ENCODE measurements at regions not wholly inside any gene's neighbourhood (a gene's known extent, or its start where the extent isn't known, plus 50 kb on each side); places are given as distances from the start of the nearest gene placed in this dataset.
"Not testable (repeated sequence)": the region's sequence is repeated elsewhere in the genome, so short reads cannot be mapped to it uniquely, and the experiment has no call there.

DNA sequence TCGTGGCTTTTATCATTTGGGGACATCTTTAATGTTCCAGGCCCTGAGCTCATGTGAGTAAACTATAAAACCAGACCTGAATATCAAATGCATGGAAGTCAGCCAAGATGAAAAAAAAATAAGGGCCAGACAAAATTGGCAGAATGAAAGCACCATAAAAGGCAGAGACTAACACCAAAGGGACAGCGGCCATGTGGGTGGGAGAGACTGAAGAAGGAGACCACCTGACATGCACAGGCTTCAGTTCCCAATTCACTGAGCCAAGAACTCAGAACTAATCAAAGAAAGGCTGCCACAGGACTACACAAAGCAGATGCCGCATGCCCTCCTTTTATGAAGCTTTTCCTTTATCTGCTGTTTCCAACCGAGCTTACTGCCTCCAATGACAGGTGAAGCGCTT is 267.1 kb downstream of the RAD51AP2 start:
- no peak for DNase-seq

DNA sequence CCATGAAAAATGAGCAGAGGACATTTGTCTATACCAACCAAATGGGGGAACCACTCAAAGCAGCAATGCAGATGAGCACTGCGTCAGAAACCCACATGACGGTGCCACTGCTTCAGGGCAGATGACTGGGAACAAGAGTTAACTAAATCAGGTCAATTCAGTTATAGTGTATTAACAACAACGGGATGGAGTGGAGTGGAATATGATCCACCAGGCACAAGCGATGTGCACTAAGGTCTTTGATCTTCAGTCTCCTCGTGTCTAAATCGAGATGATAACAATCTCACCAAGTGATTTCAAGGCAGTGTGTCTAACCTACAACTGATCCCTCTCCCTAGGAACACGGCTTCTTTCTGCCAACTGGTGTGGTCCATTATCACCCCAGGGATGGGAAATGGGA is 269.0 kb downstream of the RAD51AP2 start:
- DNase-seq = no peak

DNA sequence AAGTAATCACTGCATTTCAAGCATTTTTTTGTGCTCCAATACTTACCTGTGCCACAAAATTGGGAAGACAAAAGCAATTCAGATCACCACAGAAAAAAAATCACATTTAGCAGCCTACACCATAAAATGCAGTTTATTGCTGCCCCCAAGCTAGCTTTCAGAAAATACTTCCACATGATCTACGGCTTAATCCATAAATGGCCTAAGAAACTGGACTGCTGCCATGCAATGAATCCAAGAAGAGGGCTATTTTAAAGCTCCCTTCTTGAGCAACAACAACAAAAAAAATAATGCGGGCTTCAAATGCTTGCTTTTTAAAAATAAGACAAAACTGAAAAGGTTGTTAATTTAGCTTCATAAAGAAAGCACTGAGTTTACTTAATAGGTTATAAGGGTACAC is 272.3 kb downstream of the RAD51AP2 start:
- no peak for DNase-seq

DNA sequence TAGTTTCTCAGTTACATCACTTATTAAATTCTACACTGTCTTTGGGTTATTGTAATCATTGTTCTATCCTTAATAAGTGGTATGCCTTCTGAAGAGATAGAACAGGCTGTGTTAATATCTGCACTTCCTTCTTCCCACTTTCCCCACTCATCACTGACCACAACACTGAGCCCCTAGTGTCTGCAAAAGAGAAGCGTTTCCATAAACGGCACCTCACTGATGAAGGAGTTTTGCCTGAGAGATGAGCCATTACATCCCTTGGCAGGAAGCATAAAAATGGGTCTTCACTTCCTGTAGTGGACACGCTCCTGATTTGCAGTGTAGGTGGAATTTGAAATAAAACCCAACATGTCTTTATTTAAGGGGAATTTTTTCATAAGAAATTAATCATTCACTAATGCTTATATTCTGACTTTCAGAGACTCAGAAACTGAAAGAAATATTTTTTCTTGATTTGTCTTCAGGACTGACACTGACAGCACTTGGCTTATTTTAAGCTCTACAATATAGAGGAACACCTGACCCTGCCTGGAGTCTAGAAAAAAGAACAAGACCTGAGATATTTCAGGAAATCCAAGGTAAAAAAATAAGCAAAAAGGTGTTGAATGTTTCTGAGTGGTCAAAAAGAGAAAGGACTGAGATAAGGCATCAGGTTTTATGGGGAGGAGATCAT is 275.3 kb downstream of the RAD51AP2 start:
- DNase-seq = peak; percentile 56 to 62

DNA sequence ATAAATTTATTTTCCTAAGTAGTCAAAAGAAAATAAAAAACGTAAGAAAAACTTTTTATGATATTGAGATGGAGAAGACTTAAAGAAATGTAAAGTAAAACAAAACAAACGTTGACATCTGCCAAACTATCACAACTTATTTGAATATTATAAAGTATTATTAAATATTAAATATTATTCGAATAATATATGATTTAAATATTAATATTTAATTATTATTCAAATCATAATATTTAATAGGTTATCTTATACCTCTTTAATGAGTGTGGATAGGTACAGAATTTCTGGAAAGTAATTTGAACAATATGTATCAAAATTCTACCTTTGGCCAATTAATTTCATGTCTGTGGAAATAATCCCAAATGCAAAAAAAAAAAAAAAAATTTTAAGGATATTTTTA is 278.7 kb downstream of the RAD51AP2 start:
- no peak for DNase-seq

DNA sequence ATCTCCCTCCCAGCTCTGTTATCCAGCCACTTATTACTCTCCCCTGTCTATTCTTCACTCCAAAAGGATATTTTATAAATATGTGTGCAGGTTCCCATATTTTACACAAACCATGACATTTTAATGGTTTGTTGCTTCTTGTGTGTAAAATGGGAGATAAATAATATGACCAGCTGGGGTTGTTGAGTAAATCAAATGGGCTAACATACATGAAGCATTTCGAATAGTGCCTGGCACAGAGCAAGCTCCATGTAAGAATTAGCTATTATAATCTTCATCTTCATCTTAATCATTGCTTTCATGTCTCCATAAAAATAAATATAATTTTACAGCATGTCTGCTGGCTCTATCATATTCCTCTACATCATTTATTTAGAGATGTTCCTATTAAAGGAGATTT is 283.1 kb downstream of the RAD51AP2 start:
- DNase-seq = no peak

DNA sequence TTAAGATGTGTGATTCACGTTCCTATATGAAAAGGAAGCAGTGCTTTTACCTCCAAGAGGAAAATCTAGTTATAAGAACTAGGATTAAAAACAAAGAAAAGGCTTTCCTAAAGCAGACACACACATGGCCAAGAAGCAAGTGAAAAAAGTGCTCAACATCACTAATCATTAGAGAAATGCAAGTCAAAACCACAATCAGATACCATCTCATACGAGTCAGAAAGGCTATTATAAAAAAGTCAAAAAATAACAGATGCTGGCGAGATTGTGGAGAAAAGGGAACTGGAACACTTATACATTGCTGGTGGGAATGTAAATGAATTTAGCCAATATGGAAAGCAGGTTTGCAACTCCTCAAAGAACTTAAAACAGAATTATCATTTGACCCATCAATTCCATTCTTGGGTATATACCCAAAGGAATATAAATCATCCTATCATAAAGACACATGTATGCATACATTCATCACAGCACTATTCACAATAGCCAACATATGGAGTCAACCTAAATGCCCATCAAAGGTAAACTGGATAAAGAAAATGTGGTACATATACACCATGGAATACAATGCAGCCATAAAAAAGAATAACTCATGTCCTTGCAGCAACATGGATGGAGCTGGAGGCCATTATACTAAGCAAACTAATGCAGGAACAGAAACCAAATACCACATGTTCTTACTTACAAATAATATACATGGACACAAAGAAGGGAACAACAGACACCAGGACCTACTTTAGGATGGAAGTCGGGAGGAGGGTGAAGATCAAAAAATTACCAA is 285.3 kb downstream of the RAD51AP2 start:
- DNase-seq = no peak

DNA sequence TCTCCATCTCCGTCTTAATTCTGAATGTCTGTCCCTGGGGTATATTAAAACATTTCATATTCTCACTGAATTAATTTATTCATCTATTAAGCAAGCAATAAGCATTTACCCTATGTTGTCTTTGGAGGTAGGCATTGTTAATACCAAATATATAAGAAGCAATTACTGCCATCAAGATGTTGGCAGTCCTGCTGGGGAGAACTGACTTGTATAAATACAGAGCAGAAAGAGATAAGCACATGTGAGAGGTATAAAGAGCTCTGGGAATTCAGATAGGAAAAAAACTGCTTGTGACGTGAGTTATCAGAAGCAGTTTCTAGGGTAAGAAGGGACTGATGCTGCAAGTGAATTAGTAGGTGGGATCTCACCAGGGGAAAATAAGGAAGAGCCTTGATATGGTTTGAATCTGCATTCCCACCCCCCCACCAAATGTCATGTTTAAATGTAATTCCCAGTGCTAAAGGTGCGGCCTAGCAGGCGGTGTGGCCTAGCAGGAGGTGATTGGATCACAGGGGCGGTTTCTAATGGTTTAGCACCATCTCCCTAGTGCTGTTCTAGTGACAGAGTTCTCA is 286.8 kb downstream of the RAD51AP2 start:
- no peak for DNase-seq

DNA sequence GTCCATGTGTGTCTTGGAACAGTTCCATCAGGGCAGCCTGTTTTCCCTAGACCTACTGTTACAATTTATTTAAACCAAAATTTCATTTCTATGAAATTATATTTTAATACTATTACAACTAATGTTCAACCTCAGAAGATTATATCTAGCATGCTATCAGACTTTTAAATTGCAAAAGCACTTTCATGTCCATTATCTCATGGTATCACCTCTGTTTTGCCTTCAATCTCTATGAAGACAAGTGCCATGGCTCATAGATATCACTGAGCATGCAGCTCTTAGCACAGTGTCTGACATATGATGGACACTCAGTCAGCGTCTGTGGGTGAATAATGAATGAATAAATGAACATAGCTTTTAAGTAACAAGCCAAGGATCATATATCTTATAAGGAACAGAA is 288.8 kb downstream of the RAD51AP2 start:
- no peak for DNase-seq

DNA sequence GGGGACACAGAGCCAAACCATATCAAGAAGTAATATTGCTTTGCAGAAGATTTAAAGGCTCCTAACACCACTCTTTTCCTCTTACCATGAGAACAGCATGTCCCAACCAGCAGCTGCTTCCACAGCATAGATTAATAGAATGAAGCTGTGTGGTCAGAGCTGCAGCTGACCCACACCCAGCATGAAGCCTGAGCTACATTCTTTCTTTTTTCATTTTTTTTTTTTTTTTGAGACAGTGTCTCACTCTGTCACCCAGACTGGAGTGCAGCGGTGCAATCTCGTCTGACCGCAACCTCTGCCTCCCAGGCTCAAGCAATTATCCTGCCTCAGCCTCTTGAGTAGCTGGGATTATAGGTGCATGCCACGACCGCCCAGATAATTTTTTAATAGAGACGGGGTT is 289.8 kb downstream of the RAD51AP2 start:
- no peak for DNase-seq

DNA sequence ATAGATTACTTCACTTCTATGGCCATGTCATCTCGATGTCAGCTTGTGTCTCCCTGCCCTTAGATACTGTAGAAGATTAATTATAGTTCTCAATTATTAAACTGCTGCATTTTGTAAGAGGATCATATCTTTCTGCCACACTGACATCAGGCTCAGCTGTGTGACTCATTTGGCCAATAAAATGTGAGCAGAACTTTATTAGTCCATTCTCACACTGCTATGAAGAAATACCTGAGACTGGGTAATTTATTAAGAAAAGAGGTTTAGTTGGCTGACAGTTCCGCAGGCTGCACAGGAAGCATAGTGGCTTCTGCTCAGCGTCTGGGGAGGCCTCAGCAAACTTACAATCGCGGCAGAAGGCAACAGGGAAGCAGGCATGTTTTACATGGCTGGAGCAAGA is 290.4 kb downstream of the RAD51AP2 start:
- DNase-seq = no peak

DNA sequence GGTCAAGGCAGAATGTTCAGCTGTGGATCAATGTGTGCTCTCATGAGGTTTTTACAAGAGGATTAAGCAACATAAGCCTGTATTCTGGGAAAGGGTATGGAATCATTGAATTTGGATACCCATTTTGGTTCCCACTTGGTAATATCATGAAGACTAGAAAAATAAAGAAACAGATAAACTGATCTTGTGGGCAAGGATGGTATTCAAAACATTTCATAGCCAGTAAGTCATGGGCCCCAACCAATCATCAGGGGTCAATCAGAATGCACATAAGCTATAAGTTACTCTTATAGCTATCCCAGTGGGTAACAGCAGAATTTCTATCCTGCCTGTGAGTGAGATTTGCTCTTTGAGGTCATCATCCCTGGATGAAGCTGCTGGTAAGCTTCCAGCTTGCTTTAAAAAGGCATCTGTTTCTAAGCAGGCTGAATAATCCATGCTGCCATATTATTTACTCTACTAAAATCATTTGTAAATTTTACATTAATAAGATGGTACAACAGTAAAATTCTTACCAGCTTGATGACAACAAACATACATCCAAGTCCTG is 291.2 kb downstream of the RAD51AP2 start:
- DNase-seq = no peak

DNA sequence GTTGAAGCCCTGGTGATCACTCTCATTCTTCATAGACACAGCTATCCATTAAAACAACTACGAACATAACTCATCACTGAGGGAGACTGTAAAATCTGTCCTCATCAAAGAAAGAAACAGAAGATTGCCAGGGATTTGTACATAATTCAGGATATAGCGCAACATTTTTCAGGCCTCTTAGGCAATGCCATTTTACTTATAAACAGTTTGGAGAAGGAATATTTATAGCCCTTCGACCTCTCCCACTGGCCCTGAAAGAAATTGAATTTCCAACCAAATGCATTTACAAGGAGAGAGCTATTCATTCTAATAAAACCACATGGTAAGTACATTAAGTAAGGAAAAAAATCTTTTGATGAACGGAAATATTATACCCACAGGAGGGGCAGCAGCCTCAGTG is 295.0 kb downstream of the RAD51AP2 start:
- no peak for DNase-seq

DNA sequence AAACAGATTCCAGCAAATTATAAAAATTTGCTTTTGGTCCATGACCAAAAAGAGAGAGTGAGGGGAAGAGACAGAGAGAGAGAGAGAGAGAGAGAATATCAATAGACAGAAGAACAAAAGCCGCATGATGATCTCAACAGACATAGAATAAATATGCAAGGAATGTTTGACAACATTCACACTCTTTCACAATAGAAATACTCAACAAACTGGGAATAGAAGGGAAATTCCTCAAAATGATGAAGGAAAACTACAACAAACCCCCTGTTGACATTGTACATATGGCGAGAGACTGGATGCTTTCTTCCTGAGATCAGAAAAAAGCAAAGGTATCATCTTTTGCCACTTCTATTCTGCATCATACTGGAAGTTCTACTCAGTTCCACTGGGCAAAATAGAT is 309.7 kb downstream of the RAD51AP2 start:
- no peak for DNase-seq

DNA sequence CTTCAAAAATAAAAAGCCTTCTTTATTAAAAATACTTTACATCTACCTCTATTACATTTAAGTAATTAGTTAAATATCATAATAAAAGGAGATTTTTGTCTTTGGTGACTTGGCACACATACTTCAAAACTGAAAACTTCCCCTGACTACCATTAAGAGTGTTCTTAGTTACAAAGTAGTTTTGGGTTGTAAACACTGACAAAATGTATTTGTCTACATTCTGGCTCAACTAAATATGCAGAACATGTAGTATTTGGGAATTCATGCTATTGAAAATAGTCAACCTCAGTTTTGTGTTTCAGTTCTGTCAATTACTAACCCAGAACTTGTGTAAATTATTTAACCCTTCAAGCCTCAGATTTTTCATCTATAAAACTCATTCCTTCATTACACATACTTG is 311.5 kb downstream of the RAD51AP2 start:
- DNase-seq = no peak

DNA sequence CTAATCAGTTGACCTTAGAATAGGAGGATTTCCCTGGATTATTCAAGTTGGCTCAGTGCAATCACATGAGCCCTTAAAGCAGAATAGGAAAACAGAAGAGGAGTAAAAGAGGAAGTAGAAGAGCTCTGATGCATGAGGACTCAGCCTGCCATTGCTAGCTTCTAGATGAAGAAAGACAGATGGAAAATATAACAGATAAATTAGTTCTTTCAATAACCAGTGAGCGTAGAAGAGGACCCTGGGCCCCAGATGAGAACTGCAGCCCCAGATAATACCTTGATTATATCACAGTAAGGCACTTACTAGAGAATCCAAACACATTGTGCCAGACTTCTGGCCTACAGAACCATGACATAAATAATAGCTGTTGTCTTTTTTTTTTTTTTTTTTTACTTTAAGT is 314.0 kb downstream of the RAD51AP2 start:
- peak; percentile 38 to 56 for DNase-seq

DNA sequence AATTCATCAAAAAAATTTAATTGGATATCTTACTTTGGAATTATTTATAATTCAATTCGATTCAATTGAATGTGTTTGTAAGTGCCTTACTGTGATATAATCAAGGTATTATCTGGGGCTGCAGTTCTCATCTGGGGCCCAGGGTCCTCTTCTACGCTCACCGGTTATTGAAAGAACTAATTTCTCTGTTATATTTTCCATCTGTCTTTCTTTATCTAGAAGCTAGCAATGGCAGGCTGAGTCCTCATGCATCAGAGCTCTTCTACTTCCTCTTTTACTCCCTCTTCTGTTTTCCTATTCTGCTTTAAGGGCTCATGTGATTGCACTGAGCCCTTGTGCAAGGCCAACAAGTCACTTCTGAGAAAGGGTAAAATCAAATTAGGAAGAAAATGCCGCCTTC is 315.6 kb downstream of the RAD51AP2 start:
- DNase-seq = peak; percentile 80

DNA sequence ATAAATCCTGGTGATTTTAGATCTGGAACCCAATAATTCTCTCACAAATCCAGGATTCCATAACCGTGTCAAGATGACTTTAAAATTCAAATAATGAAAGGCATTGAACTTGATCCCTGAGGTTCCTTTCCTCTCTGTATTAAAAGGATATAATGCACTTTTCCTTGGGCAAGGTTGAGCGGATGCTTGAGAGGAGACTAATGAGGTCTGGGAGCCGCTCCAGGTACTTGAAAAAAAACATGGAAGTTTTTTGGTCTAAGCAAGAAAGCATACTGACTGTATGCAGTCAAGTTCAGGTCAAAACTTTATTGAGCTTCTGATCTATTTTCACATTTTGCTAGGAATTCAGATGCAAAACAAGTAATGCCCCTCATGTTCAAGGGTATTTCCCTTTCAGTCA is 318.5 kb downstream of the RAD51AP2 start:
- DNase-seq = no peak

DNA sequence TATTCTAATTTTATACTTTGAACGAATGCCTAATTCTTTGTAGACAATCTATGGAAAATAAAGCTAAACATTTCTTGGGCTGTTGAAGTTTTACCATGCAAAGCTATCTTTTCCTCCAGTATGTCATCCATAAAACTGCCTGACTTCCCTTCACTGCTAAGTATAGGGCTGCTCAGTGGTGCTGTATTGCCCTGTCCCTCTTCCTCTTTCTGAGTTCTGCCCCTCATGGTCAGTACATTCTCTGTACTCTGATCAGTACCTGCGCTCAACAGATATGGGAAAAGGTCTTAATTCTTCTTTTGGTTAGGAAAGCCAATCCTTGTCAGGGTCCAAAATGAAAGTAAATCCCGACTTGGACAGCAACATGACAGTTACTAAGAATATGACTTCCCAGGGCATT is 321.9 kb downstream of the RAD51AP2 start:
- peak; percentile 3 to 7 for DNase-seq

DNA sequence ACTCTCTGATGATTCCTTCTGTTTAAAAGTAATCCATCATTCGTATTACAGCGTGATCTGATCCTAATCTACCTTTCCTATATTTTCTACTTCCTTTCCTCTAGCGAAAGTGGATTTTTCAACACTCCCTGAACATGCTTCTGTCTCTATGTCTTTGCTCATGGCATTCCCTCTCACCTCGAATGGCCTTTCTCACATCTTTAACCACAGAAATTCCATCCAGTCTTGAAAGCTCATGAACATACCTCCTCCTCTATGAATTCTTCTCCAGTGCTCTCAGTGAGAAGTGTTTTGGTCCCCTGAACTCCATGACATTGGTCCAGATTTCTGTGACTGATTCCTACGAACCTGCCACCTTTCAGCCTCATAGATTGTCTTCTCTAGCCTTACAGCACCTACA is 323.2 kb downstream of the RAD51AP2 start:
- DNase-seq = no peak

DNA sequence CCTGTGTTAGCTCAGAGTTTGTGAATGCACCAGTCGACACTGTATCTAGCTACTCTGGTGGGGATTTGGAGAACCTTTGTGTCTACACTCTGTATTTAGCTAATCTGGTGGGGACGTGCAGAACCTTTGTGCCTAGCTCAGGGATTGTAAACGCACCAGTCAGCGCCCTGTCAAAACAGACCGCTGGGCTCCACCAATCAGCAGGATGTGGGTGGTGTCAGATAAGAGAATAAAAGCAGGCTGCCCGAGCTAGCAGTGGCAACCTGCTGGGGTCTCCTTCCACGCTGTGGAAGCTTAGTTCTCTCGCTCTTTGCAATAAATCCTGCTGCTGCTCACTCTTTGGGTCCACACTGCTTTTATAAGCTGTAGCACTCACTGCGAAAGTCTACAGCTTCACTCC is 324.2 kb downstream of the RAD51AP2 start:
- no peak for DNase-seq

DNA sequence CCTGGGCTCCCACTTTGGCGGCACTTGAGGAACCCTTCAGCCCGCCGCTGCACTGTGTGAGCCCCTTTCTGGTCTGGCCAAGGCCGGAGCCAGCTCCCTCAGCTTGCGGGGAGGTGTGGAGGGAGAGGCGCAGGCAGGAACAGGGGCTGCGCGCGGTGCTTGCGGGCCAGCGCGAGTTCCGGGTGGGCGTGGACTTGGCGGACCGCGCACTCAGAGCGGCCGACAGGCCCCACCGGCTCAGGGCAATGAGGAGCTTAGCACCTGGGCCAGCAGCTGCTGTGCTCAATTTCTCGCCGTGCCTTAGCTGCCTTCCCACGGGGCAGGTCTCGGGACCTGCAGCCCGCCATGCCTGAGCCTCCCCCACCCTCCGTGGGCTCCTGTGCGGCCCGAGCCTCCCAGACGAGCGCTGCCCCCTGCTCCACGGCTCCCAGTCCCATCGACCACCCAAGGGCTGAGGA is 324.8 kb downstream of the RAD51AP2 start:
- DNase-seq = not testable (repeated sequence)

DNA sequence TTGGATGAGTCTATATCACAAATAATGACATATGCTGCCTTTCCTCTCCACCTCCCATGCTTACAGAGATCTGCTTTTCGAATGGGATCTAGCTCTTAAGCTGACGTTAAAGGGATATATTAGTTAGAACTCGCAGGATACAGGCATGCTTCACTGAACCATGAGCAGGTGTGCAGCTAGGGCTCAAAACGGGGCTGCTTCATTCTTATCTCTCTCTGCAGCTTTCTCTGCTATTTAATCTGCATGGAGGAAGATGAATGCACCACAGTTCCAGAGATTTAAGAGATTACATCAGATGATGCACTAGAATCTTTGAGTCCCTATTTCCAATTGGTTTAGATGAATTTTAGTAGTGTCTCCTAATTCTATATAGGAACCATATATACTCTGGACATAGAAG is 327.0 kb downstream of the RAD51AP2 start:
- no peak for DNase-seq

DNA sequence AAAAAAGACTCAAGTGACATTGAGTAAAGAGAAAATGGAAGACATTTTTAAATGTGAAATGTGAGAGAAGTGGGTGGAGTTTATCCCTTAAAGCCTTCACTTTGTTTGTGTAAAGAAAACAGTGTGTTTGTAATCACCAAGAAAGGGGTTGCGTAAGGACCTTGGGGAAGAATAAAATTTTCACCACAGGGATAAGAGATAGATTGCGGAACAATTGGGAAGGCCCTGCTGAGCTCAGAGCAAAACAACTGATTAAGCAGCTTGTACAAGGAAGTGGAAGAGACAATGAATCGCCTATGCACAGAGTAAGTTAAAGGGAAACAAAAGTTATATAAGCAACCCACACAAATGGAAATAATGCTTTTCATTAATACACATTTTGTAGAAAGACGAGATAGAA is 327.7 kb downstream of the RAD51AP2 start:
- no peak for DNase-seq
